Nephron (organoid): ENCODE measurements at regions not wholly inside any gene's neighbourhood (a gene's known extent, or its start where the extent isn't known, plus 50 kb on each side); places are given as distances from the start of the nearest gene placed in this dataset.

ENCODE experiments used
- H3K27ac Mint-ChIP-seq, 3 experiments: 2 replicates each; pipeline ENCODE4 v1.8.0; 2020; ENCODE audit warnings: mixed read lengths in 3 of 3, mild to moderate bottlenecking in 2 of 3, moderate library complexity in 1 of 3
- H3K27me3 Mint-ChIP-seq: 2 replicates; pipeline ENCODE4 v1.8.0; 2021; ENCODE audit warnings: low read depth, mild to moderate bottlenecking, moderate library complexity, mixed read lengths
- H3K36me3 Mint-ChIP-seq: 2 replicates; pipeline ENCODE4 v1.8.0; 2020; ENCODE audit warnings: low read depth, mixed read lengths
- H3K4me1 Mint-ChIP-seq: 2 replicates; pipeline ENCODE4 v1.8.0; 2020; ENCODE audit warnings: mixed read lengths
- H3K4me3 Mint-ChIP-seq, 3 experiments: 2 replicates each; pipeline ENCODE4 v1.8.0; 2020; ENCODE audit warnings: mild to moderate bottlenecking in 3 of 3, mixed read lengths in 3 of 3, moderate library complexity in 2 of 3
- H3K9me3 Mint-ChIP-seq: 2 replicates; pipeline ENCODE4 v1.8.0; 2020; ENCODE audit warnings: mixed read lengths
- TF ChIP-seq, protein P1 (sequence below), 3 experiments: fragments of 200-600 bp; sonication (generic); IDR thresholded peaks; one replicate each; pipeline ENCODE4 v1.5.0; 2021; ENCODE audit warnings: antibody characterized with exemption in 3 of 3; ENCODE audit not compliant: unreplicated experiment in 3 of 3

DNA sequence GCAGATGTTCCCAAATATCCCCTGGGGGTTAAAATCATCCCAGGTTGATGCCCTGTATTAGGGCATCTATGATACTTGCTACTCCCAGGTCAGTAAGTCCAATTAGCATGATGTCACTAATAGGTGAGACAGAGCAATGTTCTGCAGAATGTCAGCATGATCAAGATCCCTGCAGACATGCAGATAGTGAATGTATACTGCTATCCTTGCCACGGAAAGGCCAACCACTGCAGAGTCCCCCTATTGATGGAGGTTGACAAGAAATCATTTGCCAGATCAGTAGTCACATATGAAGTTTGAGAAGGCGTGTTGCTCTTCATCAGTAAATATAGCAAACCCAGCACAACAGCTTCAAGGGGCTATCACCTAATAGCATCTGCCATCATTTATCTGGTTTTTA is 97.4 kb downstream of the SETD4 start:
- H3K4me3 Mint-ChIP-seq = no peak overlapping the region
- H3K27me3 Mint-ChIP-seq = peaks cover 8% of the 10 kb centered on the region
- no peaks in the 10 kb centered on the region for H3K36me3 Mint-ChIP-seq
- H3K27ac Mint-ChIP-seq = no peak overlapping the region
- H3K4me1 Mint-ChIP-seq = no peaks in the 10 kb centered on the region
- TF ChIP-seq, protein P1, sequence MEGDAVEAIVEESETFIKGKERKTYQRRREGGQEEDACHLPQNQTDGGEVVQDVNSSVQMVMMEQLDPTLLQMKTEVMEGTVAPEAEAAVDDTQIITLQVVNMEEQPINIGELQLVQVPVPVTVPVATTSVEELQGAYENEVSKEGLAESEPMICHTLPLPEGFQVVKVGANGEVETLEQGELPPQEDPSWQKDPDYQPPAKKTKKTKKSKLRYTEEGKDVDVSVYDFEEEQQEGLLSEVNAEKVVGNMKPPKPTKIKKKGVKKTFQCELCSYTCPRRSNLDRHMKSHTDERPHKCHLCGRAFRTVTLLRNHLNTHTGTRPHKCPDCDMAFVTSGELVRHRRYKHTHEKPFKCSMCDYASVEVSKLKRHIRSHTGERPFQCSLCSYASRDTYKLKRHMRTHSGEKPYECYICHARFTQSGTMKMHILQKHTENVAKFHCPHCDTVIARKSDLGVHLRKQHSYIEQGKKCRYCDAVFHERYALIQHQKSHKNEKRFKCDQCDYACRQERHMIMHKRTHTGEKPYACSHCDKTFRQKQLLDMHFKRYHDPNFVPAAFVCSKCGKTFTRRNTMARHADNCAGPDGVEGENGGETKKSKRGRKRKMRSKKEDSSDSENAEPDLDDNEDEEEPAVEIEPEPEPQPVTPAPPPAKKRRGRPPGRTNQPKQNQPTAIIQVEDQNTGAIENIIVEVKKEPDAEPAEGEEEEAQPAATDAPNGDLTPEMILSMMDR (IDR thresholded peaks at IDR 0.05; ENCODE audit: unreplicated experiment in 3 of 3) = no peak
- H3K9me3 Mint-ChIP-seq = no peaks in the 10 kb centered on the region

DNA sequence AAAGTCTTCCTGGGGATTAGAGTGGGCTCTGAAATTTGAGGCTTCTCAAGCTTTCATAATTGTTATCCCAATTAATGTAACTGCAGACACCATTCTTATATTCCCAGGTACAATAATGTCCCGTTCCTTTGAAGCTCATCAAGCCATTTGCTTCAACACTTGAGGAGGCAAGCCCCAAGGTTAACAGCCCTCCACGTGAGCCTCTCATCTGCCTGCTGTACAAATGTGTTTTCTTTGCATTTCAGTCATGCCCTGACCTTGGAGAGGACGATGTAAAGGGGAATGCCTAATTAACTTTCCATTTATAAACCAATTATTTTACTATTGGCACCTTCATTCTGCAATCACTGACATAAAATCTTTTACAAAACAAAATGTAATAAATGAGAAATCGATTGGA is 106.3 kb downstream of the SETD4 start:
- no peaks in the 10 kb centered on the region for H3K4me1 Mint-ChIP-seq
- no peak overlapping the region for H3K27ac Mint-ChIP-seq
- H3K9me3 Mint-ChIP-seq = no peaks in the 10 kb centered on the region
- H3K36me3 Mint-ChIP-seq = no peaks in the 10 kb centered on the region
- H3K4me3 Mint-ChIP-seq = no peak overlapping the region
- TF ChIP-seq, protein P1 (IDR thresholded peaks at IDR 0.05; ENCODE audit: unreplicated experiment in 3 of 3) = no peak
- peaks cover 10% of the 10 kb centered on the region for H3K27me3 Mint-ChIP-seq

DNA sequence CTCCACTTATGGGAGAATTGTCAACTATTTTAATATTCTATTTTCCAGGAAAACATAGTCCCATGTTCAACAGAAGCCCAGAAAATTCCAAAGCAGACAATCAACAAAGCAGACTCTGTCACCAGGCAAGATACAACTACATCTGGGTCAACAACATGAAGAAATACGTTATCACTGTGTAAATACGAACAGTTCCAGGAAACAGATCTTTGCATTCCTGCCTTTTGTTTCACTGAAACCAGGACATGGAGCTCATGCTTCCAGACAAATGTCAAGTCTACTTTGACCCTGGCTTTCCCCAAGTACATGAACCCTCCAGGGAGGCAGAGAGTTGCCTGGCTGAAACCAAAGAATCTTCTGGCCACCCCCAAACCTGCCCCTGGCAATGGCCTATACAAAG is 106.7 kb downstream of the SETD4 start:
- TF ChIP-seq, protein P1 (IDR thresholded peaks at IDR 0.05; ENCODE audit: unreplicated experiment in 3 of 3) = no peak
- Mint-ChIP-seq H3K9me3 (no peaks in the 10 kb centered on the region), H3K4me1 (no peaks in the 10 kb centered on the region), H3K27ac (no peak overlapping the region), H3K36me3 (no peaks in the 10 kb centered on the region), H3K4me3 (no peak overlapping the region), H3K27me3 (peaks cover 11% of the 10 kb centered on the region)

DNA sequence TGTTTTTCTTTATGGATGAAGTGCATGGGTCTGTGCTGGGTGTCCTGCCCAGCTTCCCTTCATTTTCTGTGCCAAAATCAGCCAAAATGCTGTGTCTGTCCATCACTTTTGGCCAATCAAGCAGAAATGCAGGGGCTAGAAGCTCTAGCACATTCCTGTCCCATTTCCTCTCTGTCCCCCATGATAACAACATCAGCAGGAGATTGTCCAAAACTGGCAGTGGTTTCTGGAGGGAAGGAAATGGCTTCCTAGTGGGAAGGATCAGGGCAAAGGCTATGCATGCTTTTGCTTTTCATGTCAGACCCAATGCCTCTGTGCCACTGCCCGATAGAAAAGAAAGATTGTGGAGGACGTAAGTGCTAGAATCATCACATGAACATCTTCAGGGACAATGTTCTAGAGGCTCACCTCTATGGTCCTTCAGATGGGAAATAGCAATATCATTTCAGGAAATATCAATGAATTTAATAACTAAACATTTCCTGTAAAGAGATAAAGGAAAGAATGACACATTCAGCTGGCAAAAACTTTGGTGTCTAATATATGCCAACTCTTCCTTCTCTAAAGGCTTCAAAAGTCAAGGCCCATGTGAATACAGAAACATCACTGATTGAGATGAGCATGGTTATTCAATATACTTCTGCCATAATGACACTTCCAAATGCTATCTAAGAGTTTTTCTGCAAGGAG is 107.5 kb downstream of the SETD4 start:
- TF ChIP-seq, protein P1 (IDR thresholded peaks at IDR 0.05; ENCODE audit: unreplicated experiment in 3 of 3) = no peak
- Mint-ChIP-seq H3K36me3 (no peaks in the 10 kb centered on the region), H3K27ac (no peak overlapping the region), H3K9me3 (no peaks in the 10 kb centered on the region), H3K27me3 (peaks cover 11% of the 10 kb centered on the region), H3K4me1 (no peaks in the 10 kb centered on the region), H3K4me3 (no peak overlapping the region)

DNA sequence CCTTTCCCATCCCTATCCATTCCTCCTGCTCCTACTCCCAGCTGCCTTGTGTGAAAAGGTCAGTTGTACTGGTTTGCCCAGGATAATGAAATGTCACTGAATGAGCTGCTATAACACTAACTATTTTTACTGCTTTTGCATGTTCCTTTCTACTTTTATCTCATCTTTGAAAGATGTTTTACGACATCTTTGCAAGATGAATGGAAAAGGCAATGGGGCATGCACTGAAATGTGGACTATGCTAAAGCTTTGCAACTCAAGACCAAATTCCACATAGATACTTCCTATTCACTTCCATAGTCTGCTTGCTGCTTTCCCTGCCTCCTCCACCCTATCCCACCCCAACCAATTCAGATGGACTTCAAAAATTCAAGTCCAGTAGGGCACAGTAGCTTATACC is 111.3 kb downstream of the SETD4 start:
- H3K4me3 Mint-ChIP-seq = no peak overlapping the region
- H3K27me3 Mint-ChIP-seq = peaks cover 12% of the 10 kb centered on the region
- TF ChIP-seq, protein P1 (IDR thresholded peaks at IDR 0.05; ENCODE audit: unreplicated experiment in 3 of 3) = no peak
- no peaks in the 10 kb centered on the region for H3K4me1 Mint-ChIP-seq
- no peaks in the 10 kb centered on the region for H3K9me3 Mint-ChIP-seq
- H3K36me3 Mint-ChIP-seq = no peaks in the 10 kb centered on the region
- no peak overlapping the region for H3K27ac Mint-ChIP-seq

DNA sequence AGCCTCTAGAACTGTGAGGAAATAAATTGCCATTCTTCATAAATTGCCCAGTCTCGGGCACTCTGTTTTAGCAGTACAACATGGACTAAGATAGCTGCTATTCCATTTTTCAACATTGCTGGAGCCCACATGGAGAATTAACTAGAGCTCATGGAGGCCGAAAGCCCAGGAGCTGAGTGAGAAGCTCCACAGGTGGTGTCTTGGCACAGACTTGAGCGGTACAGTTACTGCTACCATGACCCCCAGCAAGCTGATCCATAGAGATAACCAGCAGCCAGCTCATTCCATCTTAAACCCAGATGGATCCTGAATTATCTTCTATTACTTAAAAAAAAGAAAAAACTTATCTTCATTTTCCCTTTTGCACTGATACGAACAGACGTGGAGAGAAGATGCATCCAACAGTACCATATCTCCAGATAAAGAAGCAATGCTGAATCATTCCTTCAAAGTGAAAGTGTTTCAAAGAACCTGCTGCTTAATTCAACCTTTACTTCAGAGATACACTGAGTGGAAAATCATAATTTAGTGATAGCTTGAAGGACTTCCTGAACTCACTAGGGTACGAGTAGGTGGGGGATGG is 115.1 kb downstream of the SETD4 start:
- Mint-ChIP-seq H3K27me3 (peaks cover 14% of the 10 kb centered on the region), H3K4me1 (peaks cover 1% of the 10 kb centered on the region), H3K9me3 (no peaks in the 10 kb centered on the region), H3K4me3 (no peak overlapping the region), H3K36me3 (no peaks in the 10 kb centered on the region), H3K27ac (no peak overlapping the region)
- TF ChIP-seq, protein P1 (IDR thresholded peaks at IDR 0.05; ENCODE audit: unreplicated experiment in 3 of 3) = no peak
